NCI-H1417 (cell line): ENCODE measurements at regions not wholly inside any gene's neighbourhood (a gene's known extent, or its start where the extent isn't known, plus 50 kb on each side); places are given as distances from the start of the nearest gene placed in this dataset.

Source experiments
- DNase-seq, 3 experiments: peaks; one replicate each; lab custom pipeline; 2025; lab: John Stamatoyannopoulos, UW

DNA sequence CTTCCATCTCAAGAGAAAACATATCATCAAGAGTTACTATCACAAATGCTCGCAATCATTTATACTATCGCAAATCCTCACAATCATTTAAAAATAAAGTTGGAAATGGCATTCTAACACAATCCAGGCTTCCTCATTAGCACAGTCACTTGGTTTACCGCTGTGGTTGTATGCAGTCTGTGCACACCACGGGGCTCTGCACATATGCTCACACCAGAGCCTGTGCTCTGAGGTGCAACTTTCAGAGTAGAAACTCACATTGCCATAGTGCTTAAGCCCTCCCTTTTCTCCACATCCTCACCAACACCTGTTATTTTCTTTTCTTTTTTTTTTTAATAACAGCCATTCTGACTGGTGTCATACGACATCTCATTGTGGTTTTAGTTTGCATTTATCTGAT lies 235.6 kb upstream of the KLF6 start:
- no peak for DNase-seq

DNA sequence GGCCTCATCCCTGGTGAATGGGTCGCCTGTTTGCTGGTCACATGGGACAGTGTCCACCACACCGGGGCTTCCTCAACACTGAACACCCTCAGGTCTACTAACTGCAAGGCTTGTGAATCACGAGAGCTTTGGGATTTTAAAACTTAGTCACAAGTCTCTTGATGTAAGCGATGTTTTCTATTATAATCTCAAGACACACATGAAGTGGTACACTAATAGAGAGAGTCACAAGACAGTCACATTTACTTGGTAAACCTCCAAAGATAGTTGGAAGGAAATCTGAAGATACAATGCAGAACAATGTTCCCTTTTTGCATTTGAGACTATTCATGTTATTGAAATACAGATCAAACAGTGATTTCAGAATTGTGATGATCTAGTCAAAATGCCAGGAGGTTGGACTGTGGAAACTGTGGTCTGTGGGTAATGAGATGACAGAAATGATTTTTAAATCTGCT lies 233.1 kb upstream of the KLF6 start:
- DNase-seq, result no peak

DNA sequence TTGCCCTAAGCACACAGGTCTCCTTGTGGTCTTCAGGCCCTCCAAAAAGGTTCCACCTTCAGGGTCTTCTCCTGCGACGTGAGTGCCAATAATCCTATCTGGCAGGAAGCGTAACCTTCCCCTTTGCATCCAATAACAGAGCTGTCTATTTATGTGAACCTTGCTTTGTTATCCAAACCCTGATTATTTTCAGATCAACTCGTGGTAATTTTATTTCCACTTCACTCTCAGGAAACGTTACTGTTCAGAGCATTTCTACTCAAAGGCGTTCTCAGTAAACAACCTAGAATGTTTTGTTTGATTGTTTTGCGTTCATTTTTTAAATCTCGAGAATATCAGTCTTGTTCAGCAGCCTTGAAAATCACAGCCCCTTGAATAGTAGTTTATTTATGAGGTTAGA lies 232.3 kb upstream of the KLF6 start:
- no peak for DNase-seq

GRCh38 chr10:4016214-4016740 lies 231.3 kb upstream of the KLF6 start:
- no peak for DNase-seq

- DNase-seq, result no peak
Observed at GRCh38 chr10:4013651-4014121, 228.7 kb upstream of the KLF6 start.

- DNase-seq, result no peak
Observed at GRCh38 chr10:4012848-4013247, 227.8 kb upstream of the KLF6 start.

- DNase-seq, result no peak
Observed at GRCh38 chr10:4011136-4011812, 226.3 kb upstream of the KLF6 start.

- DNase-seq, result no peak
Observed at GRCh38 chr10:4008676-4009382, 223.8 kb upstream of the KLF6 start.

DNA sequence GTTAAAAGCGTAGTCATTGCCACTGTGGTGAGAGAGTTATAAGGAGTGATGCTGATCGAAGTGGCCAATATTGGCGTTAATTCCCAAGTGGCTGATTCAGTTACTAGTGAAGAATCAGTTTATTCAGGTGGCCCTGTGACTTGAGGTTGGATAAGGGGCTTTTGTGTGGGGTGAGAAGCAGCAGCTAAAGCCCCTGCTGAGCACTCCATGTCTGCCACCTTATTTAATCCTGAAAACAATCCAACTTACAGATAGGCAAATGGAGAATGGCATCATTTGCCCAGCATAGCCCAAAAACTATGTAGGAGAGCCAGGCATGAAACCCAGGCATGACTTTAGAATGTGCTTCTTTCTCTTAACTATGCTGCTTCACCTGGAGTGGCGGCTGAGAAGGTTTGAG lies 222.8 kb upstream of the KLF6 start:
- no peak for DNase-seq

DNA sequence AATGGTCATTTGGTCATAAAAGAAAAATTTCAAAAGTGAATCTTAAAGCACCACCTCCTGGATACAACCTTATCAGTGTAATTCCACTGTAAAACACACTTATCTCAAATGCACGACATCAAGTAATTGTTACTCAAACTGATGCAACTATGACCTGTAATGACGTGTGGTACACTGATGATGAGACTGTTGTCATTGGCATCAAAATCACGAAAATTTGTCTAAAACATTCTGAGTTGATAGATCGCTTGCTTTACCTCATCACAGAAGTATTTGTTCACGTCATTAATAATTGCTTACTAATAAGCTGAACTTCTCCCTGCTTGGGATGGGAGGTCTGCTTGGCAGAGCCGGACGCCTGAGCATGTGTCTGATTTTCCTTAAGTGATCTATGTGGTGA lies 221.8 kb upstream of the KLF6 start:
- no peak for DNase-seq

DNA sequence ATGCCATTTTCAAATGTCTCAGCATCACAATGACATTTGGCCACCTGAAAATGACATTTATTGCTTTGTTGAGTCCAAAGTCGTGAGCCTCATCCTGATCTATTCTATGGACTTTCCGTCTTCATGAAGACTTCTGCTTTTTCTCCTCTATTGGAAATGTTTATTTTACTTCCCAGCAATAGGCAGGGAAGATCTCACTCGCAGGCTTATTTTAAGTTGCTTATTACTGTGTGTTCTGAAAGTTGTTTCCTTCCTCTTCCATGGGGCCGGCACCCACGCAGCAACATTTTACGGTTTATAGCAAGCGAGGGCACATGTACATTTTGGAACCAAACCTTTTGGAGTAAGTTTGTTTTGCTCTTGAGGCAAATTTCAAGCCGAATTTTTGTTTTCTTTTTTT lies 221.0 kb upstream of the KLF6 start:
- DNase-seq, result no peak

DNA sequence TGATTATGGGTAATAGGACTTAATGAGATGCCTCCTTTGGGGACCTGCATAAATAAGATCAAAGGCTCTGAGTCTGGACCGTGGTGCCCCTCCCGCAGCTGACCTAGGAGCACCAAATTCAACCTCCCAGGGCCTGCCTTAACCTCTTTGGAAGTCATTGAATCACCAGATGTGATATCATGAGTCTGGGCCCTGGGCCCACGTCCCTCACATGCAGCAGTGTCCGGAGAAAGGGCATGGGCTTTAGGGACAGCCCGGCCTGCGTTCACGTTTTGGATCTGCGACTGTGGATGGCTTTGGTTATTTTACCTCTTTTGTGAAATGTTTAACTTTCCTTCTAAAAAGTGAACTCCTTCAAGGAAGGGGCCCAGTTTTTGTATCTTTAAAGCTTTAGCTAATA lies 220.0 kb upstream of the KLF6 start:
- no peak for DNase-seq

DNA sequence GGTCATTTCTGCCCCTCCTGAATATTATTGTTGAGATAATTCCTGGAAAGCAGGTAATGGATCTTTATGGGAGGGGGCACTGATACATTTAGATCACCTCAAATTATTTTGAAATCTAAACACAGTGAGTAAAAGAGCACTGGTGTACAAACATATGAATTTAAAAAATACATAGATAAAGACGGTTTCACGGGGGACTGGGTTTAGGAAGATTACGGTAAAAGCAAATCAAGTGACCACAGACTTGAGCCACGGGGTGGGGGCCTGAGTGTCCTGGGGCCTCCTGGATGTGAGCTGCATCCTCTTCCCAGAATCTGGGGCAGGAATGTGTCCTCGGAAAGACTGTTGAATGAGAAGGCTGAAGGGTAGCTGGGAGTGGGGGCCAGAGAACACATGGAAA lies 219.1 kb upstream of the KLF6 start:
- no peak for DNase-seq

DNA sequence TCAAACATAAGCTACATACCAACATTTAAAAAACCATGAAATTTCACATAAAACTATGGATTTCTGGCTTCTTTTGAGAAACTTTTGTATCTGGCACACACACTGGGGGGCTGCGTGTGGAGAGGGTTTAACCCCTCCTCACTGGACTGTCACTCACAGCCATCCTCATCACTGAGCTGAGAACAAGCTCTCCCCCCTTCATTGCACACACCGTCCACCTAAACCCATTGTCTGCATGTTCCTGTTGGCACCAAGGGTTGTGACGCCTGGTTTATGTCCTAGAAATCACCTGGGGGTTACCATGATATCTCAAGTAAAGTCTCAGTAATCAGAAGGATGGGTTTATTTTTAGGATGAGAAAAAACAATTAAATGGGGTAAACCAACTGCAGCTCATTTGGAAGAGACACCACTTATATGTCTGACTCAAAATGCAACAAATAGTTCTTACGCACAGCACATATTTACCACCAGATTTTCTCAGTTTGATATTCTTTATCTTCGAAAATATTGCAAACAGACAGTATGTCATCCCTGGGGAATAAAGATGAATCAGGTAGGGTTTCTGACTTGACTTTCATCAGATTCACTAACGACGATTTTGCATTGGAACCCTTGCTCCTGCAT lies 218.5 kb upstream of the KLF6 start:
- no peak for DNase-seq

DNA sequence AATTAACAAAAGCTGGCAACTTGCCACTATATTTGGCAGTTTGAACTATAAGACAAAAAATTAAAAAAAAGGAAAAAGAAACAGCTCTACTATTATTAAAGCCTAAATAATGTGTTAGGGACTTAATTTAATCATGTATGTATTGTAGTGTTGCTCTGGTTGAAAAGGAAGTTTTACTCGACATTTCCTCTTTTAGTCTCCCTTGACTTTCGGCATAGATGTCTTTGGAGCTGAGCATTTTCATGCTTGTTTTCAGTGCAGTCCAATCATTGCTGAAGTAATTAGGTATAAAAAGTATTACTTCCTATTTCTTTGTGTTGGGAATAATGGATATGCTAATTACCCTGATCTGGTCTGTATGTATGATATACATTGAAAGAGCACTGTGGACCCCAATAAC lies 216.8 kb upstream of the KLF6 start:
- DNase-seq, result no peak

- DNase-seq, result no peak
Observed at GRCh38 chr10:3999642-4000041, 214.6 kb upstream of the KLF6 start.

GRCh38 chr10:3996697-3997096 lies 211.7 kb upstream of the KLF6 start:
- no peak for DNase-seq

DNA sequence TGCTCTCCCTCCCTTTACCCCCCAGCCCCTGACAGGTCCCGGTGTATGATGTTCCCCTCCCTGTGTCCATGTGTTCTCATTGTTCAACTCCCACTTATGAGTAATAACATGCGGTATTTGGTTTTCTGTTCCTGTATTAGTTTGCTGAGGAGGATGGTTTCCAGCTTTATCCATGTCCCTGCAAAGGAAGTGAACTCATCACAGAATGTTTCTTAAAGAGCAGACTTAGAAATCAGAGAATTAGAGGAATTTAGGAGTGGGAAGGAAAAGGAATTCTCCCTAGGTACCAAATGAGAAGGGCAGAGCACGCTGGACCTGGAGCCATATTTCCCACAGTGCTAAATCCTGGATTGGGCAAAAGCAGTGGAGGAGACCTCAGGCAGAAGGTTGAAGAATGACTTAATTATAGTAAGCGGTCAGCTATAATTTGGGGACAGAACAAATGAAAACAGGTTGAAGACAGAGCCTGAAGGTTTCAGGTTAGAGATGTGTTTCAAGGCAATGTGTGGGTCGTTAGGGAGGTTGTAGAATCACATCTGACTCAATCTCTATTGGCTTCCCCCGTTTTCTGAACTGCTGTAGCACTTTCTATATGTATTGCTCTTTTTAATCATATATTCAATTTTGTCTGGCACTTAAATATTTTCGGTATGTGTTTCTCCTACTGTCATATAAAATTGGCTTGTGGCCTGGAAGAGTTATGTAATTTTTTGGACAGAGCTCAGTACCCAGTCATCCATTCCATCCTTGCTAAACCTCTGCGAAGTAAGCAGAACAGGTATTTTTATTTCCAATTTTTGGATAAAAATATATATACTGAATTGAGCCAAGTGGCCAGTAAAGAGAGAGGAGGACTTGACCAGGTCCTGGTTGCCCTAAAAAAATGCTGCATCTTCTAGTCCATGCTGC lies 210.5 kb upstream of the KLF6 start:
- DNase-seq, result no peak

DNA sequence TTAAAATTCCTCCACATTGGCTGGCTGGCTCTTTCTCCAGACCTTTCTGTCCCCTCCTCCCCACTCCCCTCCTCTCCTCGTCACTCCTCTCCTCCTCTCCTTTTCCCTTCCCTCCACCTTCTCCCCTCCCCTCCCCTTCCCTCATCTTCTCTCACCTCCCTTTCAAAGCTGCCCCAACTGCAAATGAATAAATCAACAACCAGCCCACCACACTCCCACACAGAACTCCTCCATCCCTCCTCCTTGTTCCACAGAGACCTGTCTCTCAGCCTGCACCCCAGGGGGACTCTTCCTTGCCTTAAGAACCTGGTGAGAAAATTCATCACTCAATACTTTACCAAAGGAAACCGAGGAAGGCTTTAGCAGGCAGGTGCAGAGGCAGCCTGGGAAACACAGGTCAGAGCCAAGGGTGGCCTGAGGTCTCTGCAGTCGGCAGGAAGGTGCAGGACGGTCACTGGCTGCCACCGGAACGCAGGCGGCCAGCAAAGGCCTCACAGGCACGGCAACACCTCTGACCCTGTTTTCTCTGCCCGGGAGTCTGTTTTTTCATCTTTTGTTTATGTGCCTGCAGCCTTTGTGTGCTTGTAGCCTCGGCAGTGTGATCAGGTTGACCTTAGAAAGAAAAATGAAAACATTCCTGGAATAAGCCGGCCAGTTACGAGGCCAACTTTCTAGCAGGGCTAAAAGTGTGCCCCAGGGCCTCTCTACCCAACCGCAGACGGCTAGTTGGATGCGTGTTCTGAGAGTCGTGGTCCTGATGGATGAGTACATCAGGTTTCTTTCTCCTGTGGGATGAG lies 207.6 kb upstream of the KLF6 start:
- DNase-seq, result no peak

DNA sequence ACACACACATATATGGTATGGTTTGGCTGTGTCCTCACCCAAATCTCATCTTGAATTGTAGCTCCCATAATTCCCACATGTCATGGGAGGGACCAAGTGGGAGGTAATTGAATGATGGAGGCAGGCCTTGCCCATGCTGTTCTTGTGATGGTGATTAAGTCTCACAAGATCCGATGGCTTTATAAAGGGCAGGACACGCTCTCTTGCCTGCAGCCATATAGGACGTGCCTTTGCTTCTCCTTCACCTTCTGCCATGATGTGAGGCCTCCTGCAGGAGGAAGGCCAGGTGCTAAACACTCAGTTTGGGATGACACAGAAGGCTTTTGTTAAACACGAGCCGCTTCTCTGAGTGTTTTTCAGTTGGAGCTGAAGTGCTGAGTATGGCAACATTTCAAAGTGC lies 205.3 kb upstream of the KLF6 start:
- no peak for DNase-seq
